Activated CD8-positive, alpha-beta memory T cell treated with anti-CD3 and anti-CD28 coated beads for 1 hour (primary cell): ENCODE measurements at regions not wholly inside any gene's neighbourhood (a gene's known extent, or its start where the extent isn't known, plus 50 kb on each side); places are given as distances from the start of the nearest gene placed in this dataset.

Experiments
- DNase-seq, 2 donors: peaks; one replicate each; pipeline ENCODE4 v3.0.0-alpha.2; 2020; ENCODE audit warnings: low read depth in 1 of 2; ENCODE audit errors: extremely low read depth in 1 of 2

DNA sequence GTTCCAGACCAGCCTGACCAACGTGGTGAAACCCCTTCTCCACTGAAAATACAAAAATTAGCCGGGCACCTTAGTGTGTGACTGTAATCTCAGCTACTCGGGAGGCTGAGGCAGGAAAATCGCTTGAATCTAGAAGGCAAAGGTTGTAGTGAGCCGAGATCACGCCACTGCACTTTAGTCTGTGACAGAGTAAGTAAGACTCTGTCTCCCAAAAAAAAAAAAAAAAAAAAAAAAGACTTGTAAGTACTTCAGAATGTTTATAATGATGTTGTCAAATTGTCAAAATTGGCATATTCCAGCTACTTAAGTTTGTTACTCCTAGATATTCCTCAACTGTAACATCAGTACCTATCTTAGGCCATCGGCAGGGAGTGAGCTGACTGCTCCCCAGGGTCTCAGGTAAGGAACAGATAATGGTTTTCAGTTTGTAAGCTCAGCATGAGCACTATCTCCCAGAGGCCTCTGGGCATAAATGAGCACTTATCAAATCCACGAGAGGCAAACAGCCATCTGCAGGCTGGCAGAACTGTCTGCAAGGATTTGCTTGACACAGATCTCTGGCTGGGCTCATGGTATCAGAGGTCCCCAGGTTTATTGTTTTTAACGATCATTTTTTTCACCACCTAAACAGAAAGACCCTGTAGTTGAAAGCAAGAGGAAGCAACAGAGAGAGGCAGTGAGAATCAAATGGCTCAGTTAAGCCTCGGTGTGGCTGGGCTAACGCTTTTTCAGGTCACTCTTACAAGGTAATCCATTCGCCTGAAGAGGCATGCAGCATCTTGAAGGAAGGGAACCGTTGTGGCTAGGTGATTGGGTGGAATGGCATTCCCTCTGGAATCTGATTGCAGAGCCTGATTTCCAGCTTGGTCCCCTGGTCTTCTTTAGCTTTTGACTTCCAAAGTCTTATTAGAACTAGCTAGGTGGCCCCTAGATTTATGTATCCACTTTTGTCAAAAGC is 115.9 kb downstream of the LY86 start:
- no peak for DNase-seq

DNA sequence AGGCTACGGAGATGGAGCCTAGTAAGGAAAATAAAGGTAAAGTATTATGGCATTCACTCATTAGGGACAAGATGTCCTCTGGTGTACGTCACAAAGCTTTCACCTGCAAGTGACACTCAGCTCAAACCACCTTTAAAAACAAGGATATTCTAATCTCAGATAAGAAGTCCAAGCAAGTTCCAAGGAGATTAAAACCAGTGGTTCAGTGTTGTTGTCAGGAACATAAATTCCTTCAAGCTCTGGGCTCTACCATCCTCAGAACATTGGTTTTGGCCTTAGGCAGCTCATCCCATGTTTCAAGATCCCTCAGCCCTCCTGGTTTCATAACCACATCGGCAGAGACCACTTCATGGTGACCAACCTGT is 116.5 kb downstream of the LY86 start:
- DNase-seq, result no peak

DNA sequence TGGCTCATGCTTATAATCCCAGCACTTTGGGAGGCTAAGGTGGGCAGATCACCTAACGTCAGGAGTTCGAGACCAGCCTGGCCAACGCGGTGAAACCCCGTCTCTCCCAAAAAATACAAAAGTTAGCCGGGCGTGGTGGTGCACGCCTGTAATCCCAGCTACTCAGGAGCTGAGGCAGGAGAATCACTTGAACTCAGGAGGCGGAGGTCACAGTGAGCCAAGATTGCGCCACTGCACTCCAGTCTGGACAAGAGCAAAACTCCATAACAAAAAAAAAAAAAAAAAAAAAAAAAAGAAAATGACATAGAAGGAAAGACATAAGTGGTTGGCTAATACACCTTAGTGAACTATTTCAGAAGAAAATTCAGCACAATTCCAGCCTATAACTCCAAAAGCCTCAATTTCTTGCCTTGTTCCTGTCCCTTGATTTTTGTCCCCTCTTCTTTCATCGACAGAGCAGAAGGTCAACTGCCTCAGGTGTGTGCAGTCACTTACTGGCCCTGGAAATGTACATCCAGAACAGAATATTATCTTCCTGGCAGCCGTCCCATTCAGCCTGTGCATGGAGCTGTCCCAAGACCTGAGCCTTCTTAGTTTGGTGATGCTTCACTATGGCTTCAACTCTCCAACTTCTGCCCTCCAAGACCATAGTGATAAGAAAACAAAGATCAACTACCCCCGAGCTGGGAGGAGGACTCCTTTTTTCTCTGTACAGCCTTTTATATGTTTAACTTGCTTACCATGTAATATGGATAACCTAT is 117.6 kb downstream of the LY86 start:
- no peak for DNase-seq

DNA sequence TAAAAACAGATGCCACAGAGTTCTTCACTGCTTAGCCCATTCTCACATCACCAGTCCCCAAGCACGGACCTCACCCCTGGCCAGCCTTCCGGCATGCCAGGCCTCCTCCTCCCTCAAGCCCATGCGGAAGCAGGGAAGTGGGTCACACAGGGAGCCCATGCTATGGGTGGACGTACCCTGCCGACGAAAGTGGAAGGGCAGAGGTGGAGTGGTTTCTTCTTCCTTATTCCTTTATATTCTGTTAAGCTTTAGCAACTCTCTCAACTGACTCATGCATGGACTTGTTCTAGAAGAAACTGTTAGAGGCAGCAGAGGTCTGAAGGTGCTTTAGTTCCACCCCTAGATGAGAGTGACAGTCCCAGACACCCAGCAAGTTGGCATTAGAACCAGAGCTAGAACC is 118.6 kb downstream of the LY86 start:
- DNase-seq, result no peak

GRCh38 chr6:6709106-6709505 is 120.6 kb downstream of the LY86 start:
- DNase-seq, result no peak

GRCh38 chr6:6711031-6711785 is 122.7 kb downstream of the LY86 start:
- DNase-seq, result no peak

DNA sequence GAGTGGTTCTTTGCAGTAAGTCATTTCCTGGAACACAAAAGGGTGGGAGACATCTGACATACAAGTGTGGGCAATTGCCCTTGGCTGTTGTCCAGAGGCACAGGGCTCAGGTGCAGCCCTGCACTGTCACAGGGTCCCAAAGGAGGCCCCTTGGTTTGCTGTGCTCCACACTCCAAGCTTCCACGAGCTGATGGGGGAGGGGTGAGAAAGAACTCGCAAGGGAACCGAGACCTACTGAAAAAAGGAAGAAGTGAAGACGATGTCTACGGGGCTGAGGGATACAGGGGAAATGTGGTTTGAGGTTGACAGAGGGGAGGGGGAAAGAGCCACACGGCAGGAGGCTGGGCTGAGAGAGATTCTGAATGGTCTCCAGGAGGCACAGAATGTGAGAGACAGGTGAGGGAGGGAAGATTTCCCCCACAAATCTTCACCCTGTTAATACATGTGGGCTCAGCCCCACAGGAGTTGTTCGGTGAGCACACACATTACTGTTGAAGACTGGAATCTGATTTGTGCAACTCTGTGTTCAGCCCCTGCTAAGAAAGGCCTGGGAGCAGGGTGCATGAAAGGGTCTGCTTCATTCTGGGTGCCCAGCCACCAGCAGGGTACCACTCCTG is 123.4 kb downstream of the LY86 start:
- DNase-seq, result no peak

DNA sequence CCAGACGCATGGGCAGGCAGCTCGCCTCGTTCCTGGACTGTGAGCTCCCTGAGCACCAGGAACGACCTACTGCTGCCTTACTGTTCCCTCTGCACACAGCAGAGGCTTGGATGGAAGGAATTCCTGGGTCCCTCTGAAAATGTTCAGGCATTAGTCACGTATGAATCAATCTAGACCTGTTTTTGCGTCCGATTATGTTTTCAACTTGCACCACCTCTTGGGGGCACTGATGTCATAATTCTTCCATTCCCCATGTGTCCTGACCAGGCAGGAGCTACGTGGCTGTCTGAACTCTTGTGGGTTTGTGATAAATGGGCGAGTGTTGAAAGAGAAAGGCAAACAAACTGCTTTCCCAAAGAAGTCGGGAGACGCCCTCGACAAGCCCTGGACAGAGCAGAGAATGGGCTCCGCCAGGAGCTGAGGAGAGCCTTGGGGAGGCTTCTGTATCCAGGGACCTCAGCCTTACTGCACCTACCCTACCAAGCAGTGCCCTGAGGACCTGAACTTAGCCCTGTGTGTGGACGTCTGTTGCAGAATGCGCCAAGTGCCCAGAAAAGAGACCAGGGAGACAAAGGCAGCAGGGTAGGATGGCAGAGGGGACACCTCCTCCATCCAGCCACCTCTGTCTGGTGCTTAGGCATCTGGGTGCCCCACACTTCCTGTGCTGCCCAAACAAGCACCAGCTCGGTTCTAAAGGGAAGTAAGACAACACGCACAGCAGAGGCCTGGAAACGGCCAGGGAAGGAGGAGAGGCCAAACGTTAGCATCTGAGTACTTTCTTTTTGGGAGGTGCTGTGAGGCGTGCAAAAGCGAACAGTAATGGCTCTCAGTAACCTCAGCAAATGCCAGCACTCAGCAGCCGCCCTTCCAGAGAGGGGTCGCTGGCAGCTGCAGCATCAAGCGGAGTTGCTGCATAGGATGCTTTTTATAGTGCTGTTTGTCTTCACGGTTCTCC is 124.2 kb downstream of the LY86 start:
- no peak for DNase-seq

GRCh38 chr6:6713657-6714056 is 125.1 kb downstream of the LY86 start:
- DNase-seq, result no peak

DNA sequence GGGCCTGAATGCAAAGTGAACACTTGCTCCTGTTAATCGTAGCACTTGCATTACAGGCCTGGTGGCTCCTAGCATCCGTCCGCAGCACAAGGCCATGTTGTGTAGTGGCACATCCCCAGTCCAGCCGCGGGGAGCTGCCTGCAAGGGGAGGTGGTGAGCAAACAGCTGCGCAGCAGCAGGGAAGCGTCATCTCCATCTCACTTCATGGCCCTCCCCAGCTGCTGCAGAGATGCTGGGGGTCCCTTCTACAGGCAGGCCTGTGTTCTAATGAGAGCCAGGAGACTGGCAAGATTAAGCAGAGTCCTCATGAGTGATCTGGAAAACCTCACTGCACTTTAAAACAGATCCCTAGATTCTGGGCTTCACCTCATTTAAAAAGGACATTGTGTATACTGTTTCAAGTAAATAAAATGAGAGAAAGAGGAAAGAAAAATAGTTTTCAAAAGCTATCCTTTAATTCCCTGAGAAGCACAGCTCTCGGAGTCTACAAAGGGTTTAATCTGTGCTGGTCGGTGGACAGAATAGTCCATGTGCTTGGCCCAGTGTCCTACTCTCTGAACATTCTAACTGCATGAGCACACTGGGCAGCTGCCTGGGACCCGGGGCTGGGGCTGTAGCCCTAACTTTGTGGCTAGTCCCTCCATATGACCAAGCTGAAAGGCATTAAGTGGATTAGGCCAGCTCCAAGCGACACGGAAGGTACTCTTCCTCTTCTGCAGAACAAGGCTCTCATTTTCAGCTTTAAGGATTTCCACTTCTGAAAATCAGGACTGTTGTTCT is 125.8 kb downstream of the LY86 start:
- DNase-seq, result no peak

DNA sequence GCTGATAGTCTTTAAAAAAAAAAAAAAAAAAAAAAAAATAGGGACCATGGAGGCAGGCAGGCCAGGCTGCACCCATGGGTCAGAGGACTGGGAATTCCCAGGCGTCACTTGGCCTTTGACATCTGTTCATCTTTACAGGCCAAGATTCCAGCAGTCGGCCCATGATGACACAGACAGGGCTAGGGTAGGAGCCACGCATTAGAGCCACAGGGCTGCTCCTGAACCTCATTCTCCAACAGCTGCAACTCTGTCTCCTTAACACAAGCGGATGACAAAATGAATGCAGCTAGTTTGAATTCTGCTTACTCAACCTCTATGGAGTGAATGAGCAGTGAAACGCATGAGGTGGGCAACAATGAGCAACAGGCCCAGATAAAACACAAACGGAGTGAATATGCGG is 126.4 kb downstream of the LY86 start:
- no peak for DNase-seq

- no peak for DNase-seq
These were observed 126.9 kb downstream of the LY86 start for GRCh38 chr6:6715465-6715864.

DNA sequence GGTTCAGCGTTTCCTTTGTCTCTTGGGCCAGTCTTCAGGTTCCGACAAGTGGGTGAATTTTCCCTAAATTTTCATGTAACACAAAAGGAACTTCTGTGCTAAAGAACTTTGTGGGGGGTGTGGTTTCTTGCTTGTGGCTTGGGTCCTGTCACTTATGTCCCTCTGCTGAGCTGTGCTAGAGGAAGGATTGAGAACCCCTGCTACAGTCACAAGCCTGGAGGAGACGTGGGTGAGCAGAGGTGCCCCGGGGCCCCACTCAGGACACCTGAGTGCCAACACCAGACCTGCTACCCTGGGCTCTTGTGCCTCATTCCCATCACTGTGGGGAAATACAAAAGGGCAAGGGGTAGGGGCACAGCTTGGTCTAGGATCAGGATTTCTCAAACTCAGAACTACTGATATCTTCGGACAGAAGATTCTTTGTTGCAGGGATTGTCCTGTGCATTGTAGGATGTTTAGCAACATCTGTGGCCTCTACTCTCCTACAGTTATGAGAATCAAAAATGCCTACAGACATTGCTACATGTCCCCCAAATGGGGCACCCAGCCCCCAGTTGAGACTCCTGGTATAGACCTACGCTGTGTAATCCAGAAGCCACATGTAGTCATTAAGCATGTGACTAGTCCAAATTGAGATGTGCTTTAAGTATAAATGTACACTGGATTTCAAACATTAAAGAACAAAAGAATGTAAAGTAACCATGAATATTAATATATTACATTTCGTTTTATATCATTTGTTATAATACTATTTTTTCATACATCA is 128.7 kb downstream of the LY86 start:
- DNase-seq, result no peak

- DNase-seq, result no peak
These were observed 129.4 kb downstream of the LY86 start for GRCh38 chr6:6717953-6718352.

GRCh38 chr6:6721606-6722005 is 133.1 kb downstream of the LY86 start:
- no peak for DNase-seq

DNA sequence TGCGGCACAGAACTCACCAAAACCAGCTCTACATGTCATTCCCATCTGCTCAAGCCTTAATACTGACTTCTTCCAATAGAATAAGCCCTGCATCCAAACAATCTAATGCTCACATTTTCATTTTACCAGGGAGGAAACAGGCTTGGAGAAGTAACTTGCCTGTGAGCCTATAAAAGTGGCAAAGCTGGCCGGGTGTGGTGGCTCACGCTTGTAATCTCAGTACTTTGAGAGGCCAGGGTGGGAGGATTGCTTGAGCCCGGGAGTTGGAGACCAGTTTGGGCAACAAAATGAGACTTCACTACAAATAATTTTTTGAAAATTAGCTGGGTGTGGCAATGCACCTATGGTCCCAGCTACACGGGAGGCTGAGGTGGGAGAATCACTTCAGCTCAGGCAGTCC is 133.7 kb downstream of the LY86 start:
- DNase-seq, result no peak

- DNase-seq, result no peak
These were observed 134.8 kb downstream of the LY86 start for GRCh38 chr6:6723361-6723760.

GRCh38 chr6:6723921-6724538 is 135.5 kb downstream of the LY86 start:
- DNase-seq, result no peak
